ENCODE measurements at regions not wholly inside any gene's neighbourhood (a gene's known extent, or its start where the extent isn't known, plus 50 kb on each side); places are given as distances from the start of the nearest gene placed in this dataset.

GRCh38 chr15:87401973-87402372, 854.6 kb downstream of the NTRK3 start:
- Histone ChIP-seq H3K9me3 (0 out of 3 replicates have a peak, but pooled peaks cover 5% of the 10 kb centered on the region), H3K27ac (no peak overlapping the region), H3K4me2 (no peak overlapping the region), H3K4me3 (no peak overlapping the region), H3K4me1 (no peaks in the 10 kb centered on the region)
- no peak for ATAC-seq
- TF ChIP-seq TFCP2L1 (CRISPR knock-in tag; IDR thresholded peaks at IDR 0.05) (no peak), BHLHE40 (IDR thresholded peaks at IDR 0.05; ENCODE audit: low read depth, low read length) (no peak), MAX (IDR thresholded peaks at IDR 0.05) (no peak), PBX3 (IDR thresholded peaks at IDR 0.05) (no peak), E2F6 (IDR thresholded peaks at IDR 0.05; ENCODE audit: borderline replicate concordance, low read depth) (no peak), CTCF (IDR thresholded peaks at IDR 0.05) (no peak), GATA3 (IDR thresholded peaks at IDR 0.05; ENCODE audit: borderline replicate concordance) (no peak), KDM5A (IDR thresholded peaks at IDR 0.05) (no peak), ESRRA (IDR thresholded peaks at IDR 0.05; ENCODE audit: borderline replicate concordance, low read length) (no peak), RCOR1 (IDR thresholded peaks at IDR 0.05; ENCODE audit: low read depth, low read length) (no peak), ZFP36 (IDR thresholded peaks at IDR 0.05; ENCODE audit: borderline replicate concordance, partially characterized antibody) (no peak), REST (IDR thresholded peaks at IDR 0.05) (no peak), CEBPB (IDR thresholded peaks at IDR 0.05) (no peak), RNF2 (IDR thresholded peaks at IDR 0.05; ENCODE audit: borderline replicate concordance, low read depth) (no peak), JUNB (IDR thresholded peaks at IDR 0.05) (no peak), SMC3 (IDR thresholded peaks at IDR 0.05) (no peak), HEYL (CRISPR knock-in tag; IDR thresholded peaks at IDR 0.05) (no peak), POLR2A (IDR thresholded peaks at IDR 0.05; ENCODE audit: low read length) (no peak), ELK1 (IDR thresholded peaks at IDR 0.05; ENCODE audit: low read depth, low read length) (no peak)
- 34% methylated on average over 5 of the region's 5 CpGs for WGBS (ENCODE audit: missing lambda C conversion rate)
- CTCF ChIA-PET: interaction anchor here (0.7 kb wide), 1 partner anchor 14 kb away, joined by 3 read pairs; no protein-coding TSS in a partner anchor
- POLR2A ChIA-PET: no interaction called here
- DNase-seq (ENCODE audit: low read depth in 1 of 2, low spot score in 1 of 2): no peak
- FAIRE-seq: no peak

- no peak for ATAC-seq
- TF ChIP-seq POLR2A (IDR thresholded peaks at IDR 0.05; ENCODE audit: low read length) (no peak), RAD21 (conservative IDR thresholded peaks at IDR 0.05 in 1 of 2, IDR thresholded peaks at IDR 0.05 in 1 of 2) (no peak), TP53 (CRISPR knock-in tag; IDR thresholded peaks at IDR 0.05) (no peak), HEYL (CRISPR knock-in tag; IDR thresholded peaks at IDR 0.05) (no peak), PBX3 (IDR thresholded peaks at IDR 0.05) (no peak), CHD4 (IDR thresholded peaks at IDR 0.05; ENCODE audit: borderline replicate concordance) (no peak), ATOH8 (CRISPR knock-in tag; IDR thresholded peaks at IDR 0.05; ENCODE audit: low read depth) (no peak), ZNF302 (CRISPR knock-in tag; IDR thresholded peaks at IDR 0.05) (no peak), HMGXB4 (CRISPR knock-in tag; IDR thresholded peaks at IDR 0.05; ENCODE audit: borderline replicate concordance) (no peak)
These were observed 861.9 kb downstream of the NTRK3 start for GRCh38 chr15:87394676-87395075.

More at GRCh38 chr15:87394676-87395075, 861.9 kb downstream of the NTRK3 start:
- H3K4me3 ChIP-seq: no peak overlapping the region
- peaks cover 12% of the 10 kb centered on the region; the same call in 2 of the 3 replicates for H3K9me3 ChIP-seq
- whole genome bisulfite sequencing (ENCODE audit: missing lambda C conversion rate): 6% methylated on average over 3 of the region's 3 CpGs
- ChIA-PET CTCF (interaction anchor here (1.3 kb wide), 1 partner anchor 84 kb away, joined by 3 read pairs; no protein-coding TSS in a partner anchor), POLR2A (no interaction called here)
- FAIRE-seq (no peak), DNase-seq (ENCODE audit: low read depth in 1 of 2, low spot score in 1 of 2) (no peak)
- no peaks in the 10 kb centered on the region for H3K4me1 ChIP-seq
- no peak overlapping the region for H3K4me2 ChIP-seq
- no peak overlapping the region for H3K27ac ChIP-seq
